ENCODE measurements at regions not wholly inside any gene's neighbourhood (a gene's known extent, or its start where the extent isn't known, plus 50 kb on each side); places are given as distances from the start of the nearest gene placed in this dataset.

GRCh38 chr3:147493666-147494065 is 84.5 kb downstream of the ZIC1 start:
- intact Hi-C loops (cut with DNase I; ENCODE audit: low total_unique reads): loop anchor here (10.0 kb wide), 1 partner anchor 1561 kb away; no protein-coding TSS in a partner anchor
- Histone ChIP-seq H3K4me1 (no peaks in the 10 kb centered on the region), H3K9me3 (no peaks in the 10 kb centered on the region), H3K4me3 (no peak overlapping the region), H3K27ac (no peak overlapping the region), H3K27me3 (no peaks in the 10 kb centered on the region), H3K36me3 (no peaks in the 10 kb centered on the region)
- TF ChIP-seq POLR2A (IDR thresholded peaks at IDR 0.05) (no peak), CTCF (IDR thresholded peaks at IDR 0.05) (no peak), POLR2AphosphoS5 (IDR thresholded peaks at IDR 0.05) (no peak)
- DNase-seq (ENCODE audit: low spot score in 2 of 2): no peak

GRCh38 chr3:147497286-147497685 is 88.1 kb downstream of the ZIC1 start:
- no peak for DNase-seq (ENCODE audit: low spot score in 2 of 2)
- no peak overlapping the region for H3K27ac ChIP-seq
- H3K36me3 ChIP-seq: no peaks in the 10 kb centered on the region
- no peaks in the 10 kb centered on the region for H3K9me3 ChIP-seq
- no peak for TF ChIP-seq CTCF (IDR thresholded peaks at IDR 0.05)
- TF ChIP-seq POLR2AphosphoS5 (IDR thresholded peaks at IDR 0.05): no peak
- no peak for TF ChIP-seq POLR2A (IDR thresholded peaks at IDR 0.05)
- intact Hi-C loops (cut with DNase I; ENCODE audit: low total_unique reads): loop anchor here (10.0 kb wide), 1 partner anchor 1558 kb away; no protein-coding TSS in a partner anchor
- H3K27me3 ChIP-seq: no peaks in the 10 kb centered on the region
- H3K4me3 ChIP-seq: no peak overlapping the region
- H3K4me1 ChIP-seq: no peaks in the 10 kb centered on the region

- intact Hi-C loops (cut with DNase I; ENCODE audit: low total_unique reads): no loop called here
- TF ChIP-seq POLR2A (IDR thresholded peaks at IDR 0.05) (no peak), POLR2AphosphoS5 (IDR thresholded peaks at IDR 0.05) (no peak), CTCF (IDR thresholded peaks at IDR 0.05) (no peak)
- no peaks in the 10 kb centered on the region for H3K9me3 ChIP-seq
- H3K4me3 ChIP-seq: no peak overlapping the region
- H3K36me3 ChIP-seq: no peaks in the 10 kb centered on the region
- no peaks in the 10 kb centered on the region for H3K4me1 ChIP-seq
- no peak overlapping the region for H3K27ac ChIP-seq
- H3K27me3 ChIP-seq: no peaks in the 10 kb centered on the region
- DNase-seq (ENCODE audit: low spot score in 2 of 2): no peak
Measured at GRCh38 chr3:147507638-147508286, 98.6 kb downstream of the ZIC1 start.

- no peaks in the 10 kb centered on the region for H3K27me3 ChIP-seq
- intact Hi-C loops (cut with DNase I; ENCODE audit: low total_unique reads): no loop called here
- TF ChIP-seq CTCF (IDR thresholded peaks at IDR 0.05): no peak
- TF ChIP-seq POLR2A (IDR thresholded peaks at IDR 0.05): no peak
- TF ChIP-seq POLR2AphosphoS5 (IDR thresholded peaks at IDR 0.05): no peak
- no peaks in the 10 kb centered on the region for H3K36me3 ChIP-seq
- no peaks in the 10 kb centered on the region for H3K4me1 ChIP-seq
- no peaks in the 10 kb centered on the region for H3K9me3 ChIP-seq
- no peak for DNase-seq (ENCODE audit: low spot score in 2 of 2)
- H3K27ac ChIP-seq: no peak overlapping the region
- no peak overlapping the region for H3K4me3 ChIP-seq
Measured at GRCh38 chr3:147509448-147509847, 100.3 kb downstream of the ZIC1 start.

- no peaks in the 10 kb centered on the region for H3K9me3 ChIP-seq
- intact Hi-C loops (cut with DNase I; ENCODE audit: low total_unique reads): no loop called here
- no peaks in the 10 kb centered on the region for H3K27me3 ChIP-seq
- H3K36me3 ChIP-seq: no peaks in the 10 kb centered on the region
- DNase-seq (ENCODE audit: low spot score in 2 of 2): no peak
- TF ChIP-seq CTCF (IDR thresholded peaks at IDR 0.05) (no peak), POLR2AphosphoS5 (IDR thresholded peaks at IDR 0.05) (no peak), POLR2A (IDR thresholded peaks at IDR 0.05) (no peak)
- H3K4me1 ChIP-seq: no peaks in the 10 kb centered on the region
- no peak overlapping the region for H3K4me3 ChIP-seq
- H3K27ac ChIP-seq: no peak overlapping the region
Measured at GRCh38 chr3:147513785-147514184, 104.6 kb downstream of the ZIC1 start.

All from breast epithelium (tissue), 4 donors.